Testis (tissue), 2 donors: ENCODE measurements at regions not wholly inside any gene's neighbourhood (a gene's known extent, or its start where the extent isn't known, plus 50 kb on each side); places are given as distances from the start of the nearest gene placed in this dataset.

Source experiments
- CTCF ChIP-seq, 3 experiments: fragments of 450-650 bp in 2 of 3; fragments of 200-600 bp in 1 of 3; sonication (generic) in 1 of 3; IDR thresholded peaks; one replicate each; pipeline ENCODE4 v1.5.1; 2016 to 2019; ENCODE audit warnings: antibody characterized with exemption in 3 of 3, mild to moderate bottlenecking in 2 of 3, moderate library complexity in 1 of 3
- POLR2A ChIP-seq: fragments of 450-650 bp; IDR thresholded peaks from one replicate; pipeline ENCODE4 v1.6.1; 2017; ENCODE audit warnings: antibody characterized with exemption, mild to moderate bottlenecking, moderate library complexity

- TF ChIP-seq CTCF (IDR thresholded peaks at IDR 0.05): no peak
- TF ChIP-seq POLR2A: no peak
Observed at GRCh38 chr21:28280611-28281010, 712.1 kb downstream of the LTN1 start.
